Naive thymus-derived CD4-positive, alpha-beta T cell (primary cell): ENCODE measurements at regions not wholly inside any gene's neighbourhood (a gene's known extent, or its start where the extent isn't known, plus 50 kb on each side); places are given as distances from the start of the nearest gene placed in this dataset.

ENCODE experiments used
- ATAC-seq: fragments of 150-1000 bp; cut with Tn5 transposase; 2 replicates; pipeline ENCODE4 v1.10.0; 2021; ENCODE audit warnings: mild to moderate bottlenecking, moderate library complexity
- CTCF ChIA-PET: fragments of 350-600 bp; sonication (Branson Sonifier 250); formaldehyde crosslinking; loops from one replicate; lab custom pipeline; 2021; ENCODE audit warnings: antibody characterized with exemption; lab: Charles Lee
- POLR2A ChIA-PET: fragments of 350-600 bp; sonication (Branson Sonifier 250); formaldehyde crosslinking; loops from one replicate; lab custom pipeline; 2021; ENCODE audit warnings: antibody characterized with exemption, inconsistent platforms; lab: Charles Lee
- DNase-seq, 9 donors: peaks; one replicate each; pipeline versions ENCODE4 v3.0.0 to v3.0.0-alpha.2; 2020 to 2022; ENCODE audit warnings: mixed read lengths in 1 of 9
- H3K27ac ChIP-seq: one replicate; pipeline ENCODE4 v1.7.0; 2013; ENCODE audit warnings: mild to moderate bottlenecking, low read depth, low read length, moderate library complexity
- H3K27me3 ChIP-seq, 2 donors: one replicate each; pipeline ENCODE4 v1.7.0; 2013; ENCODE audit warnings: low read length in 2 of 2, mild to moderate bottlenecking in 2 of 2, moderate library complexity in 2 of 2; ENCODE audit not compliant: control insufficient read depth in 2 of 2, insufficient read depth in 2 of 2
- H3K36me3 ChIP-seq, 3 experiments: 1 replicate in 2 of 3; 2 replicates in 1 of 3; pipeline ENCODE4 v1.7.0; 2013; ENCODE audit warnings: low read length in 3 of 3, mild to moderate bottlenecking in 3 of 3, moderate library complexity in 1 of 3; ENCODE audit not compliant: insufficient read depth in 3 of 3, control insufficient read depth in 2 of 3
- H3K4me1 ChIP-seq, 2 donors: one replicate each; pipeline ENCODE4 v1.7.0; 2013; ENCODE audit warnings: low read length in 2 of 2, mild to moderate bottlenecking in 2 of 2, moderate library complexity in 1 of 2; ENCODE audit not compliant: control insufficient read depth in 2 of 2, insufficient read depth in 2 of 2
- H3K4me3 ChIP-seq: 2 replicates; pipeline ENCODE4 v1.7.0; 2013; ENCODE audit warnings: mild to moderate bottlenecking, low read length
- H3K9me3 ChIP-seq, 3 experiments: 1 replicate in 2 of 3; 2 replicates in 1 of 3; pipeline ENCODE4 v1.7.0; 2013; ENCODE audit warnings: low read length in 3 of 3; ENCODE audit not compliant: control insufficient read depth in 2 of 3
- H3K27ac Mint-ChIP-seq, 9 donors: one replicate each; pipeline ENCODE4 v1.8.0; 2020 to 2022; ENCODE audit warnings: mixed read lengths in 9 of 9, mild to moderate bottlenecking in 8 of 9, moderate library complexity in 5 of 9, inconsistent platforms in 2 of 9
- H3K27me3 Mint-ChIP-seq, 5 donors: one replicate each; pipeline ENCODE4 v1.8.0; 2021 to 2022; ENCODE audit warnings: mixed read lengths in 5 of 5, mild to moderate bottlenecking in 1 of 5
- H3K36me3 Mint-ChIP-seq, 5 donors: one replicate each; pipeline ENCODE4 v1.8.0; 2020 to 2022; ENCODE audit warnings: mixed read lengths in 5 of 5, mild to moderate bottlenecking in 3 of 5, inconsistent platforms in 1 of 5
- H3K4me1 Mint-ChIP-seq, 7 donors: one replicate each; pipeline ENCODE4 v1.8.0; 2020 to 2022; ENCODE audit warnings: mixed read lengths in 7 of 7, mild to moderate bottlenecking in 3 of 7, inconsistent platforms in 1 of 7
- H3K4me3 Mint-ChIP-seq, 10 donors: one replicate each; pipeline ENCODE4 v1.8.0; 2020 to 2022; ENCODE audit warnings: mild to moderate bottlenecking in 10 of 10, mixed read lengths in 10 of 10, moderate library complexity in 6 of 10, inconsistent platforms in 2 of 10
- H3K9me3 Mint-ChIP-seq, 11 donors: one replicate each; pipeline ENCODE4 v1.8.0; 2020 to 2022; ENCODE audit warnings: mixed read lengths in 11 of 11, mild to moderate bottlenecking in 4 of 11, inconsistent platforms in 1 of 11, moderate library complexity in 1 of 11
- intact Hi-C, 2 donors: fragments of 100-400 bp; cut with micrococcal nuclease; formaldehyde crosslinking; loops; one replicate each; pipeline ENCODE4 v1.15.1; 2023

DNA sequence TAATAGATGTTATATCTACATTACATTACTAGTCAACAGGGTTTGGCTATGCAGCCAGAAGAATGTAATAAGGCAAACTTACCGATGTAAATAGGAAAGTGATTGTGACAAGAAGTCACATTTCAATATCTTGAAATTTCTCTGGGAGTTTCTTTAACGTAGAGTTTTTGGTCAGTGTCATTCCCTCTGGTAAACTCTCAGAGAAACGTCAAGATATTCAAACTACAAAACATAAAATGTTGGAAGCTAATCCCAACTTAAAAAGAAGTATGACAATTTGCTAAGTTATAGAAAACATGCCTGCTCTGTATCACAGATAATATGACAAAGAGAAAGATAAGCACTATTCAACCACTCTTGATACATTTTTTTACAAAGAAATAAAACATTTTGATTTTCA lies 111.2 kb upstream of the PRICKLE2 start:
- no peak for ATAC-seq
- intact Hi-C loops: no loop called here
- Mint-ChIP-seq H3K4me1 (no peaks in the 10 kb centered on the region), H3K9me3 (peaks cover 0 to 12% (median 0%) of the 10 kb centered on the region in 11 donors), H3K36me3 (peaks cover 0 to 5% (median 0%) of the 10 kb centered on the region in 5 donors), H3K4me3 (no peak overlapping the region), H3K27ac (no peak overlapping the region), H3K27me3 (peaks cover under 1 to 11% (median 7%) of the 10 kb centered on the region in 5 donors)
- Histone ChIP-seq H3K27ac (no peak overlapping the region), H3K36me3 (no peaks in the 10 kb centered on the region), H3K9me3 (no peaks in the 10 kb centered on the region), H3K4me1 (no peaks in the 10 kb centered on the region), H3K27me3 (no peaks in the 10 kb centered on the region), H3K4me3 (no peak overlapping the region)
- no peak for DNase-seq
- POLR2A ChIA-PET: no interaction called here
- CTCF ChIA-PET: no interaction called here

DNA sequence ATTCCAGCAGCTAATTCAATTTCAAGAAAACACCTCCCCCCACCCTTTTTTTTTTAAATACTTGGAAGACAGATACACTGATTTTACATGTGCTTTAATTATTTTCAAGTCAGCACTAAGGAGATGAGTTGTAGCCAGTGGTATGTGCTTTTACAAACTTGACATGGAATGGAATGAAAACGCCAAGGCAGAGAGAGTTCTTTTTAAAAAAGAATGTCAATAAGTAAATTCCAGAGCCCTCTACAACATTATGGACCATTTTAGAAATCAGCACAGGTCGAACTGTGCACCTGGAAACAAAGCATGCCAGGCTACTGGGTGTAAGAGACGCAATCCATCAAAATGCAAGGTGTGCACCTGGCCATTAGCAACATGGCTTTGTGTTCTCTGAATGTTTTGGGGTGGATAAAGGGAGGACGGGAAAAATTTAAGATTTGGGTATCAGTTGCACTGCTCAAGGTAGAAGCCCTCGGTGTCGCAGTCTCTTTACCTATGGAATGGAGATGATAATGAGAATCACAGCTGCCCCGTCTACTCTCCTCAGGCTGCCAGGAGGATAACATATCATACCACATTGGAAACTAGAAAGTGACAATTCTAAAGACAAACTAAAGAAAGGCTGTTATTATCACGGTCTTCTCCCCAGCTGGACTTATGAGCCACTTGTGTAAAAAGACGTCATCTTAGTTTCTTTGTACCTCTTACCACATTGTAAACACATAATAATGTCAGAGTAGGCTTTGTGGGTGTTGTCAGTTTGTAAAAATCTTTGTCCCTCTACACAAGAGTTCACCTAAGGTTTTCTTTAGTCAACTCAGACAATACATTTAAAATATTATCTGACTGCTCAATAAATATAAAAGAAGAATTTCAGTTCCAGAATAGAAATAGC lies 107.4 kb upstream of the PRICKLE2 start:
- Mint-ChIP-seq H3K4me1 (no peaks in the 10 kb centered on the region), H3K4me3 (no peak overlapping the region), H3K27ac (no peak overlapping the region), H3K27me3 (peaks cover 4 to 17% (median 13%) of the 10 kb centered on the region in 5 donors), H3K9me3 (peaks cover 0 to 1% (median 0%) of the 10 kb centered on the region in 11 donors), H3K36me3 (no peaks in the 10 kb centered on the region)
- intact Hi-C loops: no loop called here
- Histone ChIP-seq H3K4me1 (no peaks in the 10 kb centered on the region), H3K27ac (no peak overlapping the region), H3K9me3 (no peaks in the 10 kb centered on the region), H3K36me3 (no peaks in the 10 kb centered on the region), H3K4me3 (no peak overlapping the region), H3K27me3 (no peaks in the 10 kb centered on the region)
- DNase-seq: no peak
- ATAC-seq: no peak
- ChIA-PET CTCF (no interaction called here), POLR2A (no interaction called here)

DNA sequence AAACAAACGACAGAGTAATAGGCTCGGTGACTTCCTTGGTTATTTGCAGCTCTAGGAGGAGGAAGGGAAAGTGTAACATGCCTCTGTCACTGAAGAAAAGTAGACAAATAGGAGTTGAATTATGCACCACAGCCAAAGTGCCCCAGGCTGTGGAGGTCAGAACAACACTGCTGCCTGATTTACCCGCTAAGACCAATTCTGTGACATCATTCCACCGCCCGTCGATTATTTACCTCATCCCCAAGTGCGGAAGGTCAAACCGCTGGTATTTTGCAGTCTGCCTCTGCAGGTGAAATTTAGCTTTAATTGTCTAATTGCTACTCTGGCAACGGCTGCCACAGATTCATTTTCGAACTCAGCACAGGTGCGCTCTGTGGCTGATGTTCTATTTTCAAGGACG lies 106.3 kb upstream of the PRICKLE2 start:
- no peak overlapping the region for H3K27ac Mint-ChIP-seq
- no peak for DNase-seq
- intact Hi-C loops: no loop called here
- no peaks in the 10 kb centered on the region for H3K4me1 Mint-ChIP-seq
- H3K36me3 Mint-ChIP-seq: no peaks in the 10 kb centered on the region
- no peaks in the 10 kb centered on the region for H3K36me3 ChIP-seq
- H3K27me3 Mint-ChIP-seq: peaks cover 4 to 17% (median 14%) of the 10 kb centered on the region in 5 donors
- H3K4me3 Mint-ChIP-seq: no peak overlapping the region
- no peaks in the 10 kb centered on the region for H3K4me1 ChIP-seq
- peaks cover 0 to 3% (median 0%) of the 10 kb centered on the region in 11 donors for H3K9me3 Mint-ChIP-seq
- H3K27me3 ChIP-seq: no peaks in the 10 kb centered on the region
- H3K4me3 ChIP-seq: no peak overlapping the region
- no peak overlapping the region for H3K27ac ChIP-seq
- ChIA-PET CTCF (no interaction called here), POLR2A (no interaction called here)
- ATAC-seq: no peak
- H3K9me3 ChIP-seq: no peaks in the 10 kb centered on the region

DNA sequence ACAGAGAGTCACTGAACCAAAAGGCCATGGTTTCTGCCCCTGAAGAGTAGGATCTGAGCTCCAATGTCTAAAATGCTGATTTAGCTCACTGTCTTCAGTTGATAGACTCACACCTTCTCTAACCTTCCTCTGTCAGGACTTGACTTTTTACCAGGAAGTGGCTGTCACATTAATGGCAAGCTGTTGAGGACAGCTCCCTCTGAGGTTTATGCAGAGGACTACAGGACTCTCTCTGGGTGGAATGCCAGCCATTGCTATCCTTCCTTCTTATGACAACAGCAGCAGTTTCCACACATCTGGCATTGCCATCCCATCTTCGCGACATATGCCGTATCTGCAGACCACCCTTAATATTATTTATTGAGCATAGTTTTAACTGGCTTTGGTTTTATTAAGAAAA lies 103.8 kb upstream of the PRICKLE2 start:
- no peaks in the 10 kb centered on the region for H3K36me3 ChIP-seq

DNA sequence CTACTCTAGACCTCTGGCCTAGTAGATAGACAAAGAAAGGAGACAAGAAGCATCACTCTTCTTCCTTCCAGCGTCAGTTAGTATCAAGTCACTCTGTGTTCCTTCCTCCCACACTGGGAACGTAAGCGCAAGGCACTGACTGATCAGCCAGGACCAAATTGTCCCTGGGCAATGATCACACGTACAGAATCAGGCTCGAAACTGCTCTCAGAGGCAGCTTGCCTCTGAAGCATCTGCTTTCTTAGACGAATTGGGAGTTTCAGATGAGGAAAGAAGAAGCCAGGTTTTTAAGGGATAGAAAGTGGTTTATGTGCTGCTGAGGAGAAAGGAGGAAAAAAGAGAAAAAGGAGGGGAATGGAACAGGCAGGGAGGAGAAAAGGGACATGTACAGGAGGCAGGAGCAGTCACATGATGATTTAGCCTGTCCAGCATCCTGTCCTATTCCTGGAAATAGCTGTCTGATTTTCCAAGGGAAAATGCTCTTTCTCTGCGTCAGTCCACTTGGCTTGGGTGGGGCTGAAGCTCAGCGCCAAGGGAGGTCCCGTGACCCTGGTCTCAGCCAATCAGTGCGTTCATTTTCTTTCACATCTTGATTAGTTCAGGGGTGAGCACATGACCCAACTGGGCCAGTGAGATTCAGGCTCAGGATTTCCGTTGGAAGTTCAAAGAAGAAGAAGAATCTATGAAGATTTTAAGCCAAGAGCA lies 102.0 kb upstream of the PRICKLE2 start:
- ChIA-PET POLR2A (no interaction called here), CTCF (interaction anchor here (0.6 kb wide), 1 partner anchor 615 kb away, joined by 5 read pairs; no protein-coding TSS in a partner anchor)
- Histone ChIP-seq H3K27me3 (no peaks in the 10 kb centered on the region), H3K36me3 (no peaks in the 10 kb centered on the region), H3K27ac (no peak overlapping the region), H3K4me3 (no peak overlapping the region), H3K9me3 (no peaks in the 10 kb centered on the region), H3K4me1 (no peaks in the 10 kb centered on the region)
- Mint-ChIP-seq H3K27ac (peak overlapping the region in 1 of 9 donors; percentile 14), H3K9me3 (peaks cover 0 to 3% (median 0%) of the 10 kb centered on the region in 11 donors), H3K36me3 (no peaks in the 10 kb centered on the region), H3K27me3 (peaks cover 4 to 23% (median 10%) of the 10 kb centered on the region in 5 donors), H3K4me3 (no peak overlapping the region), H3K4me1 (no peaks in the 10 kb centered on the region)
- no peak for DNase-seq
- no peak for ATAC-seq
- intact Hi-C loops: no loop called here

More for the DNA sequence above, 103.8 kb upstream of the PRICKLE2 start:
- Mint-ChIP-seq H3K27ac (no peak overlapping the region), H3K4me3 (no peak overlapping the region), H3K4me1 (no peaks in the 10 kb centered on the region), H3K9me3 (peaks cover 0 to 3% (median 0%) of the 10 kb centered on the region in 11 donors), H3K27me3 (peaks cover 4 to 23% (median 13%) of the 10 kb centered on the region in 5 donors), H3K36me3 (no peaks in the 10 kb centered on the region)
- ATAC-seq (no peak), DNase-seq (no peak)
- H3K27me3 ChIP-seq: no peaks in the 10 kb centered on the region
- no peak overlapping the region for H3K27ac ChIP-seq
- H3K4me3 ChIP-seq: no peak overlapping the region
- H3K9me3 ChIP-seq: no peaks in the 10 kb centered on the region
- intact Hi-C loops: no loop called here
- POLR2A ChIA-PET: no interaction called here
- H3K4me1 ChIP-seq: no peaks in the 10 kb centered on the region
- CTCF ChIA-PET: no interaction called here

DNA sequence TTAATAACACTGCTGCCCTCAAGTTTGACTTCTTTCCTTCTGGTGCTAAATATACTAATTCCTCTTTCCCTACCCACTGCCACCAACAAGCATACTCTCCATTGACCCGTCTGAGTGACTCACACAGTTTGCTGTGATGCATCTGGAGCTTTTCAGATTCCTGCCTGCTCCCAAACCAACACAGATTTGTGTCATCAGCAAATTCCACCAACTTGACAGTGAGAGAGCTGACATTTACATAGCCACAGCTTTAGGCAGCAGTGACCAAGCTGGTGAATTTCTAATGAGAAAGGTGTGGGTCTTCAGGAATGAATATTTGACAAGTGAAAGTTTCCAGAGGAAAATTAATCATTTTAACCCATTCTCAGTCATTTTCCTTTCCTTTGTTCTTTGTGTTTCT lies 96.5 kb upstream of the PRICKLE2 start:
- Mint-ChIP-seq H3K4me3 (no peak overlapping the region), H3K27me3 (peaks cover 0 to 6% (median 0%) of the 10 kb centered on the region in 5 donors), H3K4me1 (no peaks in the 10 kb centered on the region), H3K9me3 (peaks cover 0 to 3% (median 0%) of the 10 kb centered on the region in 11 donors), H3K36me3 (no peaks in the 10 kb centered on the region), H3K27ac (no peak overlapping the region)
- H3K36me3 ChIP-seq: no peaks in the 10 kb centered on the region
- ATAC-seq: no peak
- H3K27ac ChIP-seq: no peak overlapping the region
- ChIA-PET POLR2A (no interaction called here), CTCF (no interaction called here)
- intact Hi-C loops: no loop called here
- no peaks in the 10 kb centered on the region for H3K9me3 ChIP-seq
- DNase-seq: no peak
- no peaks in the 10 kb centered on the region for H3K27me3 ChIP-seq
- H3K4me3 ChIP-seq: no peak overlapping the region
- H3K4me1 ChIP-seq: no peaks in the 10 kb centered on the region
